ENCODE measurements at regions not wholly inside any gene's neighbourhood (a gene's known extent, or its start where the extent isn't known, plus 50 kb on each side); places are given as distances from the start of the nearest gene placed in this dataset.

DNA sequence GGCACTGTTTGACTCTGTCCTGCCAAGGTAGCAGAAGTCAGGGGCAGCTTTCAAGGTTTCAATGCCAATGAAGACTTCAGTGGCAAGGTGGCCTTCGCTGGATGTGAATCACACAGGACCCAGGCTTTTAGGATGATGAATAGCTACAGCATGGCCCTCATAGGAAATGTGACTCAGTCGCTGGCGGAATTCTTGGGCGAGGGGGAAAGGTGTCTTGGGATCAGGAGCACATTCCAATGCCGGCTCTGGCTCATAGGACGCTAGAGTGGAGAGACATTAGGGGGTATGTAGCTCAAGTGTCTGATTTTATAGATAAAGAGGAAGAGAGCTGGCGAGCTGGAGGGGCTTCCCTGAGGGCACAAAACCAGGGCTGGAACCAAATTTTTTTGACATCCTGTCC, 68.6 kb downstream of the SMIM21 start:
- CTCF ChIA-PET: no interaction called here
- H3K36me3 Mint-ChIP-seq: peaks cover 0 to 18% (median 5%) of the 10 kb centered on the region in 3 donors
- H3K4me3 ChIP-seq (ENCODE audit: low read length): no peak overlapping the region

DNA sequence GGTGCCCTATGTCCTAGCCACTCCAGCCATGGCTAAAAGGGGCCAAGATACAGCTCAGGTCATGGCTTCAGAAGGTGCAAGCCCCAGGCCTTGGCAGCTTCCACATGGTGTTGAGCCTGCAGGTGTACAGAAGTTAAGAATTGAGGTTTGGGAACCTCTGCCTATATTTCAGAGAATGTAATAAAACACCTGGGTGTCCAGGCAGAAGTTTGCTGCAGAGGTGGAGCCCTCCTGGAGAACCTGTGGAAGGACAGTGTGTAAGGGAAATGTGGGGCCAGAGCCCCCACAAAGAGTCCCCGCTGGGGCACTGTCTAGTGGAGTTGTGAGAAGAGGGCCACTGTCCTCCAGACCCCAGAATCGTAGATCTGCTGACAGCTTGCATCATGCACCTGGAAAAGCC, 74.1 kb downstream of the SMIM21 start:
- CTCF ChIA-PET: no interaction called here

More for the DNA sequence above, 68.6 kb downstream of the SMIM21 start:
- Histone ChIP-seq H3K36me3 (ENCODE audit: insufficient read depth, low read length) (no peaks in the 10 kb centered on the region), H3K9me3 (ENCODE audit: low read length) (no peaks in the 10 kb centered on the region), H3K4me1 (ENCODE audit: insufficient read depth, low read length) (no peaks in the 10 kb centered on the region), H3K27ac (ENCODE audit: low read depth, low read length) (no peak overlapping the region), H3K27me3 (ENCODE audit: insufficient read depth, low read length, poor library complexity, severe bottlenecking) (no peaks in the 10 kb centered on the region)
- POLR2A ChIA-PET: no interaction called here
- H3K4me1 Mint-ChIP-seq: no peaks in the 10 kb centered on the region
- peaks cover 6 to 10% (median 8%) of the 10 kb centered on the region in 5 donors for H3K9me3 Mint-ChIP-seq
- H3K27me3 Mint-ChIP-seq: peaks cover 13 to 14% of the 10 kb centered on the region in 2 donors
- H3K4me3 Mint-ChIP-seq: no peak overlapping the region
- no peak for DNase-seq
- no peak overlapping the region for H3K27ac Mint-ChIP-seq

GRCh38 chr18:75351409-75351808, 76.1 kb downstream of the SMIM21 start:
- POLR2A ChIA-PET: no interaction called here
- H3K4me3 Mint-ChIP-seq: no peak overlapping the region
- CTCF ChIA-PET: no interaction called here

More for the DNA sequence above, 74.1 kb downstream of the SMIM21 start:
- Histone ChIP-seq H3K9me3 (ENCODE audit: low read length) (no peaks in the 10 kb centered on the region), H3K36me3 (ENCODE audit: insufficient read depth, low read length) (no peaks in the 10 kb centered on the region), H3K4me3 (ENCODE audit: low read length) (no peak overlapping the region), H3K4me1 (ENCODE audit: insufficient read depth, low read length) (no peaks in the 10 kb centered on the region), H3K27me3 (ENCODE audit: insufficient read depth, low read length, poor library complexity, severe bottlenecking) (no peaks in the 10 kb centered on the region), H3K27ac (ENCODE audit: low read depth, low read length) (no peak overlapping the region)
- Mint-ChIP-seq H3K27ac (no peak overlapping the region), H3K4me1 (no peaks in the 10 kb centered on the region), H3K36me3 (peaks cover 0 to 25% (median 5%) of the 10 kb centered on the region in 3 donors), H3K4me3 (no peak overlapping the region), H3K9me3 (peaks cover 16 to 31% (median 22%) of the 10 kb centered on the region in 5 donors), H3K27me3 (peaks cover 4 to 7% of the 10 kb centered on the region in 2 donors)
- DNase-seq: no peak
- POLR2A ChIA-PET: no interaction called here

DNA sequence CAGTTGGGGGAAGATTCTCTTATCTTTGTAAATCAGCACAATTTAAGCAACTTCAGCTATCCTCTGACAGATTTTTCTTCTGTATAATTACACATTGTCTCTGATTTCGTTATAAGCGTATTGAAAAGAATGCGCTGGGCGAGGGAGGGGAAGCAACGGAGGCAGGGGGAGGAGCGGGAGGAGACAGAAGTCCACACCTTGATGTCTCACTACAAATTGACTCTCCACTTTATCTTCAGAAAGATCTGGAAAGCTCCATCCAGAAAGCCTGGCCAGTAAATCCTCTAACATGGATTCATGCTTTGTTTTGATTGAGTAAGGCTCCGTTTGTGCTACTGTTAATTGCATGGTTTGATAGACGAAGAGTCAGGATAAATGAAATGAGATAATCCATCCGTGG, 76.6 kb downstream of the SMIM21 start:
- H3K4me1 ChIP-seq (ENCODE audit: insufficient read depth, low read length): no peaks in the 10 kb centered on the region
- DNase-seq: no peak
- ChIA-PET CTCF (no interaction called here), POLR2A (no interaction called here)
- H3K27me3 Mint-ChIP-seq: peaks cover 2 to 16% of the 10 kb centered on the region in 2 donors
- peaks cover 0 to 16% (median 0%) of the 10 kb centered on the region in 3 donors for H3K36me3 Mint-ChIP-seq
- no peaks in the 10 kb centered on the region for H3K9me3 ChIP-seq (ENCODE audit: low read length)
- H3K36me3 ChIP-seq (ENCODE audit: insufficient read depth, low read length): no peaks in the 10 kb centered on the region
- peaks cover 16 to 29% (median 17%) of the 10 kb centered on the region in 5 donors for H3K9me3 Mint-ChIP-seq
- no peak overlapping the region for H3K27ac Mint-ChIP-seq
- H3K4me3 ChIP-seq (ENCODE audit: low read length): no peak overlapping the region
- no peaks in the 10 kb centered on the region for H3K27me3 ChIP-seq (ENCODE audit: insufficient read depth, low read length, poor library complexity, severe bottlenecking)
- no peak overlapping the region for H3K27ac ChIP-seq (ENCODE audit: low read depth, low read length)
- H3K4me3 Mint-ChIP-seq: no peak overlapping the region
- no peaks in the 10 kb centered on the region for H3K4me1 Mint-ChIP-seq

More at GRCh38 chr18:75351409-75351808, 76.1 kb downstream of the SMIM21 start:
- Histone ChIP-seq H3K4me3 (ENCODE audit: low read length) (no peak overlapping the region), H3K27ac (ENCODE audit: low read depth, low read length) (no peak overlapping the region), H3K4me1 (ENCODE audit: insufficient read depth, low read length) (no peaks in the 10 kb centered on the region), H3K9me3 (ENCODE audit: low read length) (no peaks in the 10 kb centered on the region), H3K27me3 (ENCODE audit: insufficient read depth, low read length, poor library complexity, severe bottlenecking) (no peaks in the 10 kb centered on the region), H3K36me3 (ENCODE audit: insufficient read depth, low read length) (no peaks in the 10 kb centered on the region)
- Mint-ChIP-seq H3K9me3 (peaks cover 16 to 29% (median 17%) of the 10 kb centered on the region in 5 donors), H3K36me3 (peaks cover 0 to 16% (median 0%) of the 10 kb centered on the region in 3 donors), H3K4me1 (no peaks in the 10 kb centered on the region), H3K27me3 (peaks cover 1 to 16% of the 10 kb centered on the region in 2 donors), H3K27ac (no peak overlapping the region)
- DNase-seq: no peak

GRCh38 chr18:75350512-75350839, 77.0 kb downstream of the SMIM21 start:
- no peak overlapping the region for H3K4me3 Mint-ChIP-seq
- H3K27me3 ChIP-seq (ENCODE audit: insufficient read depth, low read length, poor library complexity, severe bottlenecking): no peaks in the 10 kb centered on the region
- peaks cover 4 to 16% of the 10 kb centered on the region in 2 donors for H3K27me3 Mint-ChIP-seq
- ChIA-PET CTCF (no interaction called here), POLR2A (no interaction called here)
- no peaks in the 10 kb centered on the region for H3K4me1 Mint-ChIP-seq
- no peak for DNase-seq
- peaks cover 0 to 16% (median 0%) of the 10 kb centered on the region in 3 donors for H3K36me3 Mint-ChIP-seq
- no peak overlapping the region for H3K27ac ChIP-seq (ENCODE audit: low read depth, low read length)
- H3K36me3 ChIP-seq (ENCODE audit: insufficient read depth, low read length): no peaks in the 10 kb centered on the region
- no peak overlapping the region for H3K27ac Mint-ChIP-seq
- H3K4me3 ChIP-seq (ENCODE audit: low read length): no peak overlapping the region
- H3K4me1 ChIP-seq (ENCODE audit: insufficient read depth, low read length): no peaks in the 10 kb centered on the region
- H3K9me3 Mint-ChIP-seq: peaks cover 16 to 29% (median 17%) of the 10 kb centered on the region in 5 donors
- no peaks in the 10 kb centered on the region for H3K9me3 ChIP-seq (ENCODE audit: low read length)

DNA sequence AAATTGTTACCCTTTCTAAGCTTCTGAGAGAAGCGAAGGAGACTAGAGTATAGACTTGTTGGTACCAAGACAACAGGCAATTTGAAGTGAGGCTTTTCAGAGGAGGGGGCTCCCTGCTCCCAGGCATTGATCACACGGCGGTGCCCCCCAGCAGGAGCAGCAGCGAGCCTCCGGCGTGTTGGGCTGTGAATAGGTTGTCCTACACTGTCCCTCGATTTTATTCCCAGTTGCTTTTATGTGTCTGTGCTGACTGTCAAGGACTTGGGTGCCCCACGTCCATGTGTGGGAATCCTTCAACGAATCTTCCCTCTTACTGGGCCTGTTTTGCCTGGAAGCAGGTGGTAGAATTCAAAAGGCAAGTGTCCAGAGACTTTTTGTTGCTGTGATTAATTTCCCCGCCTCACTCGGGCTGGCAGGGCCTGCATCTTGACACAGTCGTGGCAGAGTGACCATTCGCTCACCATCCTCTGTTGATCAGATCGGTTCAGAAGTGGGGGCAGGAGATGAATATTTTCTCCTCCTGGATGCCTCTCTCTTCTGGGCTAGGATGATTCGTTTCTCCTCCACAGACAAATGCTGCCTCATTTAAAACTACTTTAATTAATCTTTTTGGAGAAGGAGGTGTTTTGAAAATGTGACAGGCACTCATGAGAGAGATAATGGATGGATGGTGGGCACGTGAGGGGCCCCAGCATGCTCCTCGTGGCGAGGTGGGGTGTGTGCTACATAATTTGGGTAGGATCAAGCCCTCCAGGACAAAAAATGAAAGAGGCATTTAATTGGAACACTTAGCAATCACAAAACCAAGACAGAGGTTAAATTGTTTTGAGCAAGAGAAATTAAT, 77.6 kb downstream of the SMIM21 start:
- no peak overlapping the region for H3K27ac ChIP-seq (ENCODE audit: low read depth, low read length)
- no peaks in the 10 kb centered on the region for H3K36me3 ChIP-seq (ENCODE audit: insufficient read depth, low read length)
- H3K4me1 ChIP-seq (ENCODE audit: insufficient read depth, low read length): no peaks in the 10 kb centered on the region
- ChIA-PET CTCF (no interaction called here), POLR2A (no interaction called here)
- no peaks in the 10 kb centered on the region for H3K9me3 ChIP-seq (ENCODE audit: low read length)
- Mint-ChIP-seq H3K4me1 (no peaks in the 10 kb centered on the region), H3K9me3 (peaks cover 16 to 27% (median 17%) of the 10 kb centered on the region in 5 donors), H3K27ac (no peak overlapping the region), H3K4me3 (no peak overlapping the region), H3K36me3 (peaks cover 0 to 16% (median 0%) of the 10 kb centered on the region in 3 donors), H3K27me3 (peaks cover 4 to 21% of the 10 kb centered on the region in 2 donors)
- no peaks in the 10 kb centered on the region for H3K27me3 ChIP-seq (ENCODE audit: insufficient read depth, low read length, poor library complexity, severe bottlenecking)
- no peak for DNase-seq
- H3K4me3 ChIP-seq (ENCODE audit: low read length): no peak overlapping the region

DNA sequence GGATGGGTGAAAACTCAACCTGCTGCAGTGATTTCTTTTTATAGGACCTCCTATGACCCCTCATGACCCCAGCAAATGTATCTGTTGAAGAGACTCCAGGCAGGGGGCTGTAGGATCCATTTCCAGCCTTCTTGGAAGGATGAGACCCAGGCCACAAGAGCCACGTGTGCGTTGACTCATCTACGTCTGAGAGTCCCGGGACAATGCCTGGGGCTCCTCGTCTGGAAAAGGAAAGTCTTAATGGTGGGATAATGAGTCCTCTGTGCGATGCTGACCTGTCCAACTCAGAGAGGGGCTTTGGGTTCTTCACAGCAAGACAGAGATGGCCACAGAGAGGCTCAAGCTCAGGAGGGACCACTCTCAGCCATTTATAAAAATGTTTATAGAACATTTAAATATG, 80.8 kb downstream of the SMIM21 start:
- no peak overlapping the region for H3K27ac Mint-ChIP-seq
- no peaks in the 10 kb centered on the region for H3K27me3 ChIP-seq (ENCODE audit: insufficient read depth, low read length, poor library complexity, severe bottlenecking)

GRCh38 chr18:75344615-75345014, 82.9 kb downstream of the SMIM21 start:
- H3K27me3 ChIP-seq (ENCODE audit: insufficient read depth, low read length, poor library complexity, severe bottlenecking): no peaks in the 10 kb centered on the region
- ChIA-PET POLR2A (no interaction called here), CTCF (no interaction called here)
- no peaks in the 10 kb centered on the region for H3K9me3 ChIP-seq (ENCODE audit: low read length)
- Mint-ChIP-seq H3K27me3 (peaks cover 9 to 32% of the 10 kb centered on the region in 2 donors), H3K36me3 (no peaks in the 10 kb centered on the region), H3K27ac (no peak overlapping the region), H3K4me3 (no peak overlapping the region), H3K4me1 (no peaks in the 10 kb centered on the region), H3K9me3 (no peaks in the 10 kb centered on the region)
- no peaks in the 10 kb centered on the region for H3K36me3 ChIP-seq (ENCODE audit: insufficient read depth, low read length)
- H3K27ac ChIP-seq (ENCODE audit: low read depth, low read length): no peak overlapping the region
- no peak for DNase-seq
- no peaks in the 10 kb centered on the region for H3K4me1 ChIP-seq (ENCODE audit: insufficient read depth, low read length)
- no peak overlapping the region for H3K4me3 ChIP-seq (ENCODE audit: low read length)

More for the DNA sequence above, 80.8 kb downstream of the SMIM21 start:
- peaks cover 6 to 29% of the 10 kb centered on the region in 2 donors for H3K27me3 Mint-ChIP-seq
- no peak overlapping the region for H3K27ac ChIP-seq (ENCODE audit: low read depth, low read length)
- CTCF ChIA-PET: no interaction called here
- peaks cover 0 to 3% (median 0%) of the 10 kb centered on the region in 5 donors for H3K9me3 Mint-ChIP-seq
- H3K4me1 Mint-ChIP-seq: no peaks in the 10 kb centered on the region
- POLR2A ChIA-PET: no interaction called here
- no peak for DNase-seq
- H3K36me3 ChIP-seq (ENCODE audit: insufficient read depth, low read length): no peaks in the 10 kb centered on the region
- H3K4me3 Mint-ChIP-seq: no peak overlapping the region
- H3K36me3 Mint-ChIP-seq: no peaks in the 10 kb centered on the region
- H3K4me3 ChIP-seq (ENCODE audit: low read length): no peak overlapping the region
- no peaks in the 10 kb centered on the region for H3K9me3 ChIP-seq (ENCODE audit: low read length)
- H3K4me1 ChIP-seq (ENCODE audit: insufficient read depth, low read length): no peaks in the 10 kb centered on the region
